NCI-H1436 treated with DMSO at 0.1 percent for 48 hours (cell line): ENCODE measurements at regions not wholly inside any gene's neighbourhood (a gene's known extent, or its start where the extent isn't known, plus 50 kb on each side); places are given as distances from the start of the nearest gene placed in this dataset.
"Not testable (repeated sequence)": the region's sequence is repeated elsewhere in the genome, so short reads cannot be mapped to it uniquely, and the experiment has no call there.

Experiments
- DNase-seq: peaks from one replicate; lab custom pipeline; 2025; lab: John Stamatoyannopoulos, UW

- DNase-seq = no peak
Observed at GRCh38 chr5:28296254-28297013, 1258.0 kb upstream of the CDH9 start.

GRCh38 chr5:28287021-28287420 lies 1248.6 kb upstream of the CDH9 start:
- not testable (repeated sequence) for DNase-seq

- no peak for DNase-seq
Observed at GRCh38 chr5:28286566-28286965, 1248.2 kb upstream of the CDH9 start.

GRCh38 chr5:28284788-28285187 lies 1246.4 kb upstream of the CDH9 start:
- DNase-seq = no peak

- no peak for DNase-seq
Observed at GRCh38 chr5:28281351-28281750, 1243.0 kb upstream of the CDH9 start.

- no peak for DNase-seq
Observed at GRCh38 chr5:28275931-28276330, 1237.5 kb upstream of the CDH9 start.

GRCh38 chr5:28269978-28270377 lies 1231.6 kb upstream of the CDH9 start:
- DNase-seq = no peak

GRCh38 chr5:28265877-28266276 lies 1227.5 kb upstream of the CDH9 start:
- DNase-seq = no peak

- DNase-seq = no peak
Observed at GRCh38 chr5:28254846-28255245, 1216.5 kb upstream of the CDH9 start.

GRCh38 chr5:28253431-28253830 lies 1215.0 kb upstream of the CDH9 start:
- no peak for DNase-seq

GRCh38 chr5:28249771-28250415 lies 1211.5 kb upstream of the CDH9 start:
- DNase-seq = no peak

- no peak for DNase-seq
Observed at GRCh38 chr5:28234356-28234968, 1196.1 kb upstream of the CDH9 start.

- no peak for DNase-seq
Observed at GRCh38 chr5:28226407-28226806, 1188.0 kb upstream of the CDH9 start.

GRCh38 chr5:28219539-28219938 lies 1181.2 kb upstream of the CDH9 start:
- no peak for DNase-seq

GRCh38 chr5:28217695-28218094 lies 1179.3 kb upstream of the CDH9 start:
- no peak for DNase-seq

- no peak for DNase-seq
Observed at GRCh38 chr5:28216939-28217360, 1178.6 kb upstream of the CDH9 start.

- no peak for DNase-seq
Observed at GRCh38 chr5:28215091-28215490, 1176.7 kb upstream of the CDH9 start.

- no peak for DNase-seq
Observed at GRCh38 chr5:28214292-28214691, 1175.9 kb upstream of the CDH9 start.

GRCh38 chr5:28208356-28208755 lies 1170.0 kb upstream of the CDH9 start:
- DNase-seq = no peak

GRCh38 chr5:28190011-28190410 lies 1151.6 kb upstream of the CDH9 start:
- DNase-seq = no peak

- DNase-seq = no peak
Observed at GRCh38 chr5:28174691-28175090, 1136.3 kb upstream of the CDH9 start.

GRCh38 chr5:28165096-28165495 lies 1126.7 kb upstream of the CDH9 start:
- no peak for DNase-seq

GRCh38 chr5:28164568-28164967 lies 1126.2 kb upstream of the CDH9 start:
- no peak for DNase-seq
